NCI-H2171 treated with DMSO at 0.1 percent for 48 hours (cell line): ENCODE measurements at regions not wholly inside any gene's neighbourhood (a gene's known extent, or its start where the extent isn't known, plus 50 kb on each side); places are given as distances from the start of the nearest gene placed in this dataset.
"Not testable (repeated sequence)": the region's sequence is repeated elsewhere in the genome, so short reads cannot be mapped to it uniquely, and the experiment has no call there.

Source experiments
- DNase-seq: peaks from one replicate; lab custom pipeline; 2025; lab: John Stamatoyannopoulos, UW

- no peak for DNase-seq
Measured at GRCh38 chr2:51322613-51323012, 290.7 kb upstream of the NRXN1 start.

- DNase-seq: no peak
Measured at GRCh38 chr2:51304311-51304710, 272.4 kb upstream of the NRXN1 start.

GRCh38 chr2:51301381-51301780 lies 269.4 kb upstream of the NRXN1 start:
- no peak for DNase-seq

GRCh38 chr2:51299370-51299769 lies 267.4 kb upstream of the NRXN1 start:
- no peak for DNase-seq

GRCh38 chr2:51297488-51297887 lies 265.6 kb upstream of the NRXN1 start:
- DNase-seq: no peak

GRCh38 chr2:51293566-51294200 lies 261.8 kb upstream of the NRXN1 start:
- no peak for DNase-seq

- DNase-seq: no peak
Measured at GRCh38 chr2:51291762-51292551, 260.0 kb upstream of the NRXN1 start.

GRCh38 chr2:51290725-51291124 lies 258.8 kb upstream of the NRXN1 start:
- no peak for DNase-seq

- DNase-seq: no peak
Measured at GRCh38 chr2:51289045-51289444, 257.1 kb upstream of the NRXN1 start.

- no peak for DNase-seq
Measured at GRCh38 chr2:51268191-51268590, 236.3 kb upstream of the NRXN1 start.

- no peak for DNase-seq
Measured at GRCh38 chr2:51265539-51265938, 233.6 kb upstream of the NRXN1 start.

- DNase-seq: no peak
Measured at GRCh38 chr2:51263951-51264350, 232.0 kb upstream of the NRXN1 start.

- DNase-seq: not testable (repeated sequence)
Measured at GRCh38 chr2:51263101-51263500, 231.2 kb upstream of the NRXN1 start.

GRCh38 chr2:51258301-51258700 lies 226.4 kb upstream of the NRXN1 start:
- DNase-seq: no peak

- no peak for DNase-seq
Measured at GRCh38 chr2:51256736-51257135, 224.8 kb upstream of the NRXN1 start.

- DNase-seq: no peak
Measured at GRCh38 chr2:51251356-51251755, 219.4 kb upstream of the NRXN1 start.

- no peak for DNase-seq
Measured at GRCh38 chr2:51247252-51247805, 215.4 kb upstream of the NRXN1 start.

- DNase-seq: no peak
Measured at GRCh38 chr2:51243892-51244535, 212.1 kb upstream of the NRXN1 start.

GRCh38 chr2:51237626-51238271 lies 205.8 kb upstream of the NRXN1 start:
- no peak for DNase-seq

GRCh38 chr2:51232027-51232426 lies 200.1 kb upstream of the NRXN1 start:
- DNase-seq: no peak

- no peak for DNase-seq
Measured at GRCh38 chr2:51231071-51231470, 199.1 kb upstream of the NRXN1 start.

- no peak for DNase-seq
Measured at GRCh38 chr2:51225377-51225776, 193.4 kb upstream of the NRXN1 start.
